GM18519 (cell line): ENCODE measurements at regions not wholly inside any gene's neighbourhood (a gene's known extent, or its start where the extent isn't known, plus 50 kb on each side); places are given as distances from the start of the nearest gene placed in this dataset.

Experiments used
- ATAC-seq: cut with Tn5 transposase; IDR thresholded peaks from one replicate; pipeline ENCODE4 v1.9.1; 2021; ENCODE audit warnings: mild to moderate bottlenecking, moderate library complexity; ENCODE audit not compliant: unreplicated experiment, low FRiP score

GRCh38 chr1:42096554-42096953 lies 56.7 kb upstream of the GUCA2B start:
- ATAC-seq, result no peak

GRCh38 chr1:42089246-42089645 lies 64.0 kb upstream of the GUCA2B start:
- no peak for ATAC-seq

- ATAC-seq, result no peak
These were observed 67.1 kb upstream of the GUCA2B start for GRCh38 chr1:42086146-42086545.

GRCh38 chr1:42085596-42085995 lies 67.6 kb upstream of the GUCA2B start:
- no peak for ATAC-seq

GRCh38 chr1:42081475-42081874 lies 71.7 kb upstream of the GUCA2B start:
- ATAC-seq, result no peak

- ATAC-seq, result no peak
These were observed 78.0 kb upstream of the GUCA2B start for GRCh38 chr1:42075179-42075578.

GRCh38 chr1:42070996-42071395 lies 82.2 kb upstream of the GUCA2B start:
- no peak for ATAC-seq

GRCh38 chr1:42057800-42058199 lies 95.4 kb upstream of the GUCA2B start:
- ATAC-seq, result no peak

GRCh38 chr1:42056460-42056859 lies 96.8 kb upstream of the GUCA2B start:
- ATAC-seq, result no peak

- ATAC-seq, result no peak
These were observed 98.1 kb upstream of the GUCA2B start for GRCh38 chr1:42055061-42055460.

GRCh38 chr1:42052072-42052699 lies 101.0 kb upstream of the GUCA2B start:
- ATAC-seq, result no peak

- no peak for ATAC-seq
These were observed 105.7 kb upstream of the GUCA2B start for GRCh38 chr1:42047508-42047880.

- ATAC-seq, result no peak
These were observed 106.3 kb upstream of the GUCA2B start for GRCh38 chr1:42046761-42047507.

GRCh38 chr1:42044346-42044745 lies 108.9 kb upstream of the GUCA2B start:
- ATAC-seq, result no peak

GRCh38 chr1:42043811-42044210 lies 109.4 kb upstream of the GUCA2B start:
- no peak for ATAC-seq

GRCh38 chr1:42043182-42043581 lies 110.0 kb upstream of the GUCA2B start:
- no peak for ATAC-seq

- no peak for ATAC-seq
These were observed 112.2 kb upstream of the GUCA2B start for GRCh38 chr1:42041031-42041430.

GRCh38 chr1:42040159-42040558 lies 113.1 kb upstream of the GUCA2B start:
- no peak for ATAC-seq

GRCh38 chr1:42038261-42038660 lies 114.9 kb upstream of the GUCA2B start:
- ATAC-seq, result no peak

GRCh38 chr1:42037586-42037985 lies 115.6 kb upstream of the GUCA2B start:
- no peak for ATAC-seq

GRCh38 chr1:42037161-42037560 lies 116.0 kb upstream of the GUCA2B start:
- no peak for ATAC-seq
